K562 (cell line): ENCODE measurements at regions not wholly inside any gene's neighbourhood (a gene's known extent, or its start where the extent isn't known, plus 50 kb on each side); places are given as distances from the start of the nearest gene placed in this dataset.

Experiments
- ATF7 ChIP-seq: fragments of 450-650 bp; IDR thresholded peaks from 2 replicates; pipeline ENCODE4 v1.7.1; 2014; ENCODE audit warnings: mild to moderate bottlenecking, moderate library complexity
- CHD1 ChIP-seq: fragments of 200-600 bp; sonication (generic); IDR thresholded peaks from one replicate; pipeline ENCODE4 v1.6.1; 2012; ENCODE audit warnings: mild to moderate bottlenecking, moderate library complexity, low read length, inconsistent platforms
- GATAD2B ChIP-seq: fragments of 450-650 bp; IDR thresholded peaks from 2 replicates; pipeline ENCODE4 v1.6.1; 2017; ENCODE audit warnings: mild to moderate bottlenecking, borderline replicate concordance
- MGA ChIP-seq: fragments of 450-650 bp; IDR thresholded peaks from 2 replicates; pipeline ENCODE4 v1.6.1; 2016; ENCODE audit warnings: mild to moderate bottlenecking, moderate library complexity
- NR2C1 ChIP-seq, 2 experiments: fragments of 450-650 bp; IDR thresholded peaks; 2 replicates each; pipeline ENCODE4 v1.6.1; 2017; ENCODE audit warnings: mild to moderate bottlenecking in 2 of 2, antibody characterized with exemption in 1 of 2, inconsistent platforms in 1 of 2, missing compliant biosample characterization in 1 of 2, missing genetic modification characterization in 1 of 2
- RBM17 ChIP-seq: fragments of 200-400 bp; formaldehyde crosslinking; IDR thresholded peaks from 2 replicates; pipeline ENCODE4 v1.6.1; 2017; ENCODE audit warnings: low read depth, mild to moderate bottlenecking, low read length, borderline replicate concordance
- TEAD1 ChIP-seq, 2 experiments: fragments of 450-650 bp in 1 of 2; sonication (generic) in 1 of 2; formaldehyde crosslinking; IDR thresholded peaks; 2 replicates each; pipeline versions ENCODE4 v1.4.0 to v1.8.0; 2020 to 2022; ENCODE audit warnings: mild to moderate bottlenecking in 2 of 2, missing genetic modification reagents in 1 of 2
- TF ChIP-seq, protein P1 (sequence below): fragments of 450-650 bp; IDR thresholded peaks from 2 replicates; pipeline ENCODE4 v1.6.1; 2016; ENCODE audit warnings: low read depth

DNA sequence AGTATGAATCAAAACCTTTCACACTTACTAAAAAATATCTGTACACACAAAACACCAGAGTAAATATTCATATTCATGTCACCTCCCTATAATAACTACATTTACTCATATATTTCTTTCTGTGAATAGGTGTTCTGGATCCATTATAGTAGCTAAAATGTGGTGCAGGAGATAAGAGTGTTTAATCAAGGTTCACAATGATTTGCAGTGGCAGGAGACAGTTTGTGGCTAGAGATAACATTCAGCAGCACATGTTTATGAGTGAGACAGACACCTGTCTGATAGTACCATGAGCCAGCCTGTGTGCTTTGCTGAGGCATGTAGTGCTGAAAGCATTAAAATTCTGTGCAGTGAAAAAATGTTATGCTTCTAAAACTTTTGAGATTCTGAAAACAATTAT lies 410.3 kb downstream of the SRGAP2C start (continued):
- TF ChIP-seq MGA (peak; percentile 35; the same call in 1 of the 2 replicates), TEAD1 (CRISPR knock-in tag; IDR thresholded peaks at IDR 0.05) (peak in 1 of 2 experiments; percentile 93; a peak in 2 of 4 replicates), GATAD2B (peak; percentile 82), CHD1 (no peak), NR2C1 (IDR thresholded peaks at IDR 0.05) (0 out of 2 replicates have a peak, but pooled peaks have one; percentile 37), NR2C1 (tag; IDR thresholded peaks at IDR 0.05) (peak; percentile 51; the same call in 1 of the 2 replicates), RBM17 (no peak), ATF7 (peak; percentile 67)
- TF ChIP-seq, protein P1, sequence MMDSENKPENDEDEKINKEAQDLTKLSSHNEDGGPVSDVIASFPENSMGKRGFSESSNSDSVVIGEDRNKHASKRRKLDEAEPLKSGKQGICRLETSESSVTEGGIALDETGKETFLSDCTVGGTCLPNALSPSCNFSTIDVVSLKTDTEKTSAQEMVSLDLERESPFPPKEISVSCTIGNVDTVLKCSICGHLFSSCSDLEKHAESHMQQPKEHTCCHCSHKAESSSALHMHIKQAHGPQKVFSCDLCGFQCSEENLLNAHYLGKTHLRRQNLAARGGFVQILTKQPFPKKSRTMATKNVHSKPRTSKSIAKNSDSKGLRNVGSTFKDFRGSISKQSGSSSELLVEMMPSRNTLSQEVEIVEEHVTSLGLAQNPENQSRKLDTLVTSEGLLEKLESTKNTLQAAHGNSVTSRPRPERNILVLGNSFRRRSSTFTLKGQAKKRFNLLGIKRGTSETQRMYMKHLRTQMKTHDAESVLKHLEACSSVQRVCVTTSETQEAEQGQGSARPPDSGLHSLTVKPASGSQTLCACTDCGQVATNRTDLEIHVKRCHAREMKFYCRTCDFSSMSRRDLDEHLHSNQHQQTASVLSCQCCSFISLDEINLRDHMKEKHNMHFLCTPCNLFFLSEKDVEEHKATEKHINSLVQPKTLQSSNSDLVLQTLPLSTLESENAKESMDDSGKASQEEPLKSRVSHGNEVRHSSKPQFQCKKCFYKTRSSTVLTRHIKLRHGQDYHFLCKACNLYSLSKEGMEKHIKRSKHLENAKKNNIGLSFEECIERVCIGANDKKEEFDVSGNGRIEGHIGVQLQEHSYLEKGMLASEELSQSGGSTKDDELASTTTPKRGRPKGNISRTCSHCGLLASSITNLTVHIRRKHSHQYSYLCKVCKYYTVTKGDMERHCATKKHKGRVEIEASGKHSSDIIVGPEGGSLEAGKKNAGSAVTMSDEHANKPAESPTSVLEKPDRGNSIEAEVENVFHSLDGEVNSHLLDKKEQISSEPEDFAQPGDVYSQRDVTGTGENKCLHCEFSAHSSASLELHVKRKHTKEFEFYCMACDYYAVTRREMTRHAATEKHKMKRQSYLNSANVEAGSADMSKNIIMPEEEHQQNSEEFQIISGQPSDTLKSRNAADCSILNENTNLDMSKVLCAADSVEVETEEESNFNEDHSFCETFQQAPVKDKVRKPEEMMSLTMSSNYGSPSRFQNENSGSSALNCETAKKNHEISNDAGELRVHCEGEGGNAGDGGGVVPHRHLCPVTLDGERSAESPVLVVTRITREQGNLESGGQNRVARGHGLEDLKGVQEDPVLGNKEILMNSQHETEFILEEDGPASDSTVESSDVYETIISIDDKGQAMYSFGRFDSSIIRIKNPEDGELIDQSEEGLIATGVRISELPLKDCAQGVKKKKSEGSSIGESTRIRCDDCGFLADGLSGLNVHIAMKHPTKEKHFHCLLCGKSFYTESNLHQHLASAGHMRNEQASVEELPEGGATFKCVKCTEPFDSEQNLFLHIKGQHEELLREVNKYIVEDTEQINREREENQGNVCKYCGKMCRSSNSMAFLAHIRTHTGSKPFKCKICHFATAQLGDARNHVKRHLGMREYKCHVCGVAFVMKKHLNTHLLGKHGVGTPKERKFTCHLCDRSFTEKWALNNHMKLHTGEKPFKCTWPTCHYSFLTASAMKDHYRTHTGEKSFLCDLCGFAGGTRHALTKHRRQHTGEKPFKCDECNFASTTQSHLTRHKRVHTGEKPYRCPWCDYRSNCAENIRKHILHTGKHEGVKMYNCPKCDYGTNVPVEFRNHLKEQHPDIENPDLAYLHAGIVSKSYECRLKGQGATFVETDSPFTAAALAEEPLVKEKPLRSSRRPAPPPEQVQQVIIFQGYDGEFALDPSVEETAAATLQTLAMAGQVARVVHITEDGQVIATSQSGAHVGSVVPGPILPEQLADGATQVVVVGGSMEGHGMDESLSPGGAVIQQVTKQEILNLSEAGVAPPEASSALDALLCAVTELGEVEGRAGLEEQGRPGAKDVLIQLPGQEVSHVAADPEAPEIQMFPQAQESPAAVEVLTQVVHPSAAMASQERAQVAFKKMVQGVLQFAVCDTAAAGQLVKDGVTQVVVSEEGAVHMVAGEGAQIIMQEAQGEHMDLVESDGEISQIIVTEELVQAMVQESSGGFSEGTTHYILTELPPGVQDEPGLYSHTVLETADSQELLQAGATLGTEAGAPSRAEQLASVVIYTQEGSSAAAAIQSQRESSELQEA = no peak
